Amygdala (tissue), 56 donors: ENCODE measurements at regions not wholly inside any gene's neighbourhood (a gene's known extent, or its start where the extent isn't known, plus 50 kb on each side); places are given as distances from the start of the nearest gene placed in this dataset.
"Not testable (repeated sequence)": the region's sequence is repeated elsewhere in the genome, so short reads cannot be mapped to it uniquely, and the experiment has no call there.

Experiments
- DNase-seq, 56 donors: peaks; one replicate each; lab custom pipeline; 2025; lab: John Stamatoyannopoulos, UW

DNA sequence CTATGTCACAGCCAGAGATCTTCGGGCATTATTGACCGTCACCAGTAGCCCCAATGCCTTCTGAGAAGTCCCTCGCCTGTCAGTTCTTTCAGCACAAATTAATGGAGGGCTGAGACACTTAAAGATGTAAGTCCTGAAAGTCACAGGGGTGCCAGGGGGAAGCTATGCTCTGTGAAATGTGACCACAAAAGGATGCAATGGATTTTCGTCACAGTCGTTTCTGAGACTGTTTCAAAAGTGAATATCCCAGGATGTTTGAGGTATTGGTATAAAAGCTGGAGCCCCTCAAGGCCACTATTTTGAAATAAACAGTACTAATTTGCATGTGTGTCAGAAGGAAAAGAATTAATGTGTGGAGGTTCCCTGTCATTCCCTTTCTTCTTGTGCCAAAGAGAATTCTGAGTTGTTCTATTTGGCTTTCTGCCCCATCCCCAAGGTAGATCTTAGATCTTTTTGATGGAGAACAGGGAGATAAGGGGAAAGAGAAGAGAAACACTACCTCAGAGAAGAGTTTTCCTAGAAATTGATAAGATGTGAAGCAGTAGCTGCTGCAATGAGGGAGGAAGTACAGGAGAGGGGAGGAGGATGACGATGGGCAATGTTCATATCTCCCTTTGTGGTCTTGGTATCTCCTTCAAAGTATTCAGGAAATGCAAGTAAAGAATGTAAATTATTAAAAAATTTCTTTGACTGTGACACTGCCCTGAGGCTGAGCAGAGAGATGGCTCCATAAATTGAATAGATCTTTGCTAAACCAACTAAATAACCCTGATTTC lies 101.8 kb upstream of the NAP1L1 start:
- no peak for DNase-seq

DNA sequence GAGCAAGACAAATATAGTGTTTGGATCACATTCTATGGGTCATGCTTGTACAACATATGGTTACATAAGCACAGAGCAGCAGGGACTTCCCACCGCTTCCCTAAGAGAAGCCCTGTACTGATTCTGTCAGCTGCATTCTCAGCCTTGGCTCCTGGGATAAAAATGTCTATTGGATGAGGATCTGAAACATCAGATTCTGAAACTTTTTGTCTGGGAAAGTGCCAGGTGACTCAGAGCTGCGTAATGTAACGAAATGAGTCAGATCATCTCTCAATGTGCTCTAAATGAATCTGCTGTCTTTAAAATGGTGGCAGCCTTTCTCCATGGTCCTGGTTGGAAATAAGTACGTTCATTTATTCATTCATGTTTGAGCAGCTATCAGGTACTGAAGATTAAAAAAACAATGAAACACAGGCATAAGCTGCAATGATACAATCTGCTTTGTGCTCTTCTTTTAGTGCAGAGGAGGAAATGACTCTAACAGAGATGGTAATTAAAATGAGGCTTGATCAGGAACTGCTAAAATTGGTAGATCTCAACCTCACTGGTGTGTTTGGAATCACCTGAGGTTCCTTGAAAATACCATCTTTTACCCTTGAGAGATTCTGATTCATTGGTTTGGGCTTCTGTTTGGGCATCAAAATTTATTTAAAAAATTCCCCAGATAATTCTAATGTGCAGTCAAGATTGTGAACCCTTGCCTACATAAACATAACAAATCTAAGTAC lies 99.1 kb upstream of the NAP1L1 start:
- DNase-seq: peak in 16 of 56 donors; percentile 1 to 48 (median 20)

DNA sequence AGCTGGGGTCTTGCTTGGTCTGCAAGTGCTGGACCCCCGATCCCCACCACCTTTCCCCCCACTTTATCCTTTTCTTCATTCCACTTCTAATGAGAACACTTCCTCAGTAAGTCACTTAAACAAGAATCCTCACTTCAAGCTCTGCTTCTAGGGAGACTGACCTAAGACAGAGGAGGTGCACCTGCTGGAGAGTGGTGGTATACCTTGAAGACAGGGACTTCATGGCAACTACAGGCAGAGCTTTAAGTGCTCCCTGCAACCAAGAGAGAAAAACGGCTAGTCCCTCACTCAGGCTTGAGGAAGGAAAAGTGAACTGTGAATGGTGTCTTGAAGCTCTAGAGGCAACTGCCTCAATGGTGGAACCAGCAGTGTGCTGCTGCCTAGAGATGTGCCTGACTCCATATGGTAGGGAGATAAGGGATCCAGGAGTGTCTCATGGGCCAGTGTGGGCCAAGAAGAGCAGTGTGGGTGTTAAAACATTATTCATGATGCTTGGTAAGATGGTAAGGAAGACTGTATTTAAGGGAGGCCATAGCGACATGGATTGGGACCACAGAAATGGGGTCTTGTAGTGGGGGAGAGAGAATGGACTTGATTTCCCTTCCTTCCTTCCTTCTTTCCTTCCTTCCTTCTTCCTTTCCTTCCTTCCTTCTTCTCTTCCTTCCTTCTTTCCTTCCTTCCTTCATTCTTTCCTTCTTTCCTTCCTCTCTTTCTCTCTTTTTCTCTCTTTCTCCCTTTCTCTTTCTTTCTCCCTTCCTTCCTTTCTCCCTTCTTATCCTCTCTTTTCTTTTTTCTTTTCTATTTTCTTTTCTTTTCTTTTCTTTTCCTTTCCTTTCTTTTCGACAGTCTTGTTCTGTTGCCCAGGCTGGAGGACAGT lies 96.2 kb upstream of the NAP1L1 start:
- no peak for DNase-seq

DNA sequence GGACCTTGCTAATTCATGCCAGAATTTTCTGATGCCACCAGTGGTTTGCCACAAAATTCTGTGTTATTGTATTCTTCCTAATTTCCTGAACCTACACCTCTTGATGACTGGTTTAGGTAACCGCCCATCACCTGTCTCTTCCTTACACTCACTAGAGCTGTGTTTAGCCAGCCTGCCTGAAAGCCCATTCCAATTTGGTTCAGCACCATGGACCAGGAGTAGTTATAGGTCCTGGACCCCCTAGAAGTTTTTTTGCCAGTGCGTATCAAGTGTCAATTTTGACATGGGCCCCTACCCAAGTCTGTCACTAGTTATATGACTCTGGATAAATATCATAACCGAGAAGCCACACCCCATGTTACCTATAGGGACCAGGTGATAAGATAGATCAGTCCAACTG lies 94.0 kb upstream of the NAP1L1 start:
- DNase-seq: no peak

DNA sequence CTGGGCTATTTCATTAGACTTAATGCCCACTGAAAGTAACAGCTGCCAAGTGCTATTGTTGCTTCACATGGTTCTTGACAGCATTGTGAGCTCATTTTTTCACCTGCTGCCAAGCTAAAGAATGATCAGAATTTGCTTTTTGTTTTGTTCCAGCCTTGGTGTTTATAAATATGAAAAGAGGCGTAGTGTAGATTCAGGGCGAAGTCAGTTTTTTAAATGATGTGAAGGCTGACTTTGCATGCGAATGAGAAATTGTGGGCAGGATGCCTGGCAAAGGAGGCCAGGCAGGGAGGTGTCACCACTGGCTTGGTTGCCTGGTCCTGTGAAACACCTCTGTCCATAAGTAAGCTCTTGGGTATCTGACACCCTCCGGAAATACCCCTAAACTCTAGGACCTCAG lies 93.3 kb upstream of the NAP1L1 start:
- no peak for DNase-seq

DNA sequence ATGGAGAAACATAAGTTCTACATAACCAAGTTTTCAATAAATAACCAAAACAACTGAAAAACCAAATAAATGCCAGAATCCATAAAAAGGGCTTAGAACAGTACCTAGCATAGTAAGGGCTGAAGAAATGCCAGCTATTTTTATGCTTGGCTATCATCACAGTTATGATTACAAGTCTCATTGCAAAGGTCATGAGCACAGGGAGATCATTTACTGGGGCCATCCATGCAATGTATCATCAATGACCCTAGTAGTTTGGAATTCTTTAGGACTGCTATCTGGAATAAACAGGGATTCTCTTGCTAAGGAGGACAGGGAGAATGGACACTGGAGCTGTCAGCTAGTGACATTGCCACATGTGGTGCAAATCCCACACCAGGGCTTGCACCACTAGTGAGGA lies 92.5 kb upstream of the NAP1L1 start:
- DNase-seq: no peak

DNA sequence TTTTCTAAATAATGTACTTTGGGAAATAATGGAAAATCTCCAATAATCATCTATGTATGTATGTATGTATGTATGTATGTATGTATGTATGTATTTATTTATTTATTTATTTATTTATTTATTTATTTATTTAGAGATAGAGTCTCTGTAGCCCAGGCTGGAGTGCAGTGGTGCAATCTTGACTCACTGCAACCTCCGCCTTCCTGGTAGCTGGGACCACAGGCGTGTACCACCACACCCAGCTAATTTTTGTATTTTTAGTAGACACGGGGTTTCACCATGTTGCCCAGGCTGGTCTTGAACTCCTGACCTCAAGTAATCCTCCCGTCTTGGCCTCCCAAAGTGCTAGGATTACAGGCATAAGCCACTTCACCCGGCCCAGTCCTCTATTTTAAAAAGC lies 91.5 kb upstream of the NAP1L1 start:
- DNase-seq: not testable (repeated sequence)

DNA sequence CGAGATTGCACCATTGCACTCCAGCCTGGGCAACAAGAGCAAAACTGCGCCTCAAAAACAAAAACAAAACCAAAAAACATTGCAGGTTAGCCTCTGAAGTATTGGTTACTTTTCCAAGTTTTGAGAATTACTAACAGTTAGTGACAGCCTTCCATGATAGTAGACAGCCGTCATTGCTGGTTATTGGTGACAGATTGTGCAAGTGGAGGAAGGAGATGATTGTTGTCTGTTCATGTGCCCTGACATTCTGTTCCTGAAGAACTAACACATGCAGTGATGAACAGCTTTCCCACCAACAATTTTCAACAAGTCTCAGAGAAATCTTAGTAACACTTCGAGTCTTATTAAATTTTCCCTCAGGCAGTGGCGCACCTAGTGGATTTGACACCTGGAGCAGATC lies 89.3 kb upstream of the NAP1L1 start:
- DNase-seq: no peak

DNA sequence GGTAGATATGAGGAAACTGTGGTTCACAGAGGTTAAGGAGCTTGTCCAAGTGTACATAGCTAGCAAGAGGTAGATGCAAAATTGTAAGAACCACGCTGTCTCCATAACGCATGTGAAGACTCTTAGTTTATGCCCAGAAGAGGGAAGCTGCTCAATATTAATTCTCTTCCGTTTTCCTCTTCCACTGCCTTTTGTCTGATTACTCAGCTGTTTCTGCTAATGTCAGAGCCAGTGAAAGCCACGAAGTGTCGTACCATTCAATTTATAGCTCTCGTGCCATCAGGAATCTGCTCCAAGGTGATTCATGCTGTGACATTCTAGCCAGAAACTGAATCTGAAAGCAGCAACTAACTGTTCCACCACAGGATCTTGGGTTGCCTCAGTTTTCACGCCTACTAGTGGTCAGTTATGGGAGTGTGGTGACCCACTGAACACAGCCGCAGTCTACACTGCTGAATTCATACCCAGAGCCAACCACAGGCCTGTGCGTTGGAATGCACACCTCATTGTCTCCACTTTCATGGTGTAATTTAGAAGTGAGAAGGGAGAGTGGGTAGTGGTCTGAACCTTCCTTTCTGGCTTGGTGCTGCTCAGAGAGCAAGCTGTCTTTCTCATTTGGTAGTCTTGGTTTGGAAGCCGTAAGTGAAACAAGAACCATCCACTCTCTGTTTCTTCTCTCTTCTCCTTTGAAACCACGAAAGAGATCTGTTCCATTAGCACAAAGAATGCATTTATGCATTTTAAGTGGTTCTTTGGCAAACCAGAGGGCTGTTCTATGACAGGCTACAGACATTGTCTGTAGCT lies 74.2 kb upstream of the NAP1L1 start:
- peak in 25 of 56 donors; percentile 1 to 61 (median 11) for DNase-seq

DNA sequence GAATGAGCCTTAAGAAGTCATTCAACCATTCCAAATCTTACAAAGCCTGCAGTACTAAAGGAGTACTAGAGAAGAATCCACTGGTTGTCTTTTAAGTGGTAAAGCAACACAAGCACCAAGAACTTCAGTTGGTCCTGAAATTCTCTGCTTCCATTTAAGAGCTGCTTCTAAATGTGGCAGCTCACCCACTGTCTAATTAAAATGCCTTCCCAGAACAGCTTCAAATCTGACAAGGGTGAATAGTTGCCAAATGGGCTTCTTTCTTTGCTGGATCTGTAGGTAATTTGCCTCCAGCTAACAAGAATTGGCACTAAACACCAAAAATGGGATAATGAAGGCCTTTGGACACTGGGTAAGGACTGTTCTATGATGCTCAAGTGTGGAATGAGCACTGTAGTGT lies 72.2 kb upstream of the NAP1L1 start:
- no peak for DNase-seq

DNA sequence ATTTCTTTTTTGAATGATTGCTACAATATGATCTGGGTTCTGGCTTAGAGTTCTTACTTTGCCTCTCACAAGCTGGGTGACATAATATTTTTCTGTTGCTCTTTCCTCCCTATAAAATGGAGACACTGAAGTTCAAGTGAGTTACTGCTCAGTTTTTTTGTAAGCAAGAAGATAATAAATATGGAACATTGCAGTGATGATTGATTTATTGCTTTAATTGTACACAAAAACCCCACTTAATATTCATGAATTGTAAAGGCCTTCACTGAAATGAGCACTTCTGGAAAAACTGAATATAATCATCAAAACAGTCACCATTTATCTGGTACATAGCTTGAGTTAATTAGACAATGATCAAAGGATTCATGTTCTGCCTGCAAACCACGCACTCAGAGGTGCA lies 71.8 kb upstream of the NAP1L1 start:
- no peak for DNase-seq

DNA sequence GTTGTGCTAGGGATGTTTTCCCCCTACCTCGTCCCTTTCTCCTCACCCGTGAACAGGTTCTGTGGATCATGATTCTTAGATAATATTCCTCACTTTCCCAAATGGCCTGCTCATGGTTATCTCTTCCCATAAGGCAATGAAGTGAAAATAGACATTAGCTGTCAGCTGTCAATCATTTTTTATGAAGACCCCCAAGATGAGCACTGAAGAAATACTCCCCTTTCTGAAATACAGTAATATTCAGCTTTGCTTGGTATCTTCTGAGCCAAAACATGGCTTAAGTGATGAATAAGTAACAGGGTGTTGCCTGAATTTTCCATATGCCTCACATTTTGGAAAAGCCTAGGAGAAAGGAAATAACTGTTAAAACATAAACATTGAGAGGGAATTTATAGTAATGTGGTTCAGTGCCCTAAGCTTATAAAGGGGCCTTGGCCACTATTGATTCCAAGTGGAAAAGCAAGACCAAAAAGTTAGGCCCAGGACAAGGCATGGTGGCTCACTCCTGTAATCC lies 70.7 kb upstream of the NAP1L1 start:
- no peak for DNase-seq

DNA sequence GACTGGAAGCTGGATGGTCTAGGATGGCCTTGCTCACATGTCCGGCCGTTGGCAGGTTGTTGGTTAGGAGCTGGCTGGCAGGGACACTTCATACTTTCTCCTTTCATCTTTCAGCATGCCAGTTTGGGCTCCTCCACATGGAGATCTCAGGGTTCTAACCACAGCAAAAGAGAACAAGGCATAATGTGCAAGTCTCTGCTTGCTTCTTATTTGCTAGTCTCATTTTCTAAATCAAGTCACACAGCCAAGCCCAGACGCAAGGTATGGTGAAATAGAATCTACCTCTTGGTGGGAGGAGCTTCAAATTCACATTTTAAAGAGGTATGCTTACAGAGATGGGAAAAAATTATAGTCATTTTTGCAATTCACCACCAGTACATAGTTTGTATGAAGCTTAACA lies 69.1 kb upstream of the NAP1L1 start:
- no peak for DNase-seq

DNA sequence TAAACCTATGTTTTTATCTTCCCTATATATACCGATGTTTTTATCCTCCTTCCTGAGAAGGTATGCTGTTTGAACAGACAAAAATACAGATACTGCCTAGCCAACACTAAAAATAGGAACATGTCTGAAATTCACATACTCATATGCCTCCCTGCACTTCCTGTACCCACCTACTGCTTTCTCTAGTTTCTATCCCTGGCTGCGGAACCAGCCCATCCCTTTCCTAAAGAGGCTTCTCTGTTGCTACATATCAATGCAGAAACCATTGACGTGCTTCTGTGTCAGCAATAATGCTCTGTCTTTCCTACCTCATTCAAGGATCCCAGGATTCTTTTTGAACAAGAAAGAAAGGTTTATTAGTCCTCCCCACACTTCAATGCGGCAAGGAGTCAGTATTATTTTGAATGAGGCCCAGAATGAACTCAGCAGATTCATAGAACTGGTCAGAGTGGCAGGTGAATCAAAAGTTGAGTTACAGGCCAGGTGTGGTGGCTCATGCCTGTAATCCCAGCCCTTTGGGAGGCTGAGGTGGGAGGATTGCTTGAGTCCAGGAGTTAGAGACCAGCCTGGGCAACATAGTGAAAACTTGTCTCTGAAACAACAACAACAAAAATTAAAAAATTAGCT lies 67.8 kb upstream of the NAP1L1 start:
- DNase-seq: peak in 4 of 56 donors; percentile 4 to 15 (median 10)

DNA sequence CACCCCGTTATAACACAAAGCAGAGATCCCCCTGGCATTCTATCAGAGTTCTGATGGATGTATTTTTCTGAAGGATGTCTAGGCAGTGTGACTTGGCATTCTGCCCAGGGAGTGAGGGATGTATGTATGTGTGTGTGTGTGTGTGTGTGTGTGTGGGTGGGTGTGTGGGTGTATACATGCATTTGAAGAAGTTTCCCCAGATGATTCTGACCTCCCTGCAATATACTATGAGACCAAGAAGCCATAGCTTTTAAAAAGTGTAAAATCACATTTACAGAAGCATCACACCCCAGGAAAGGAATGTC lies 59.7 kb upstream of the NAP1L1 start:
- DNase-seq: peak in 6 of 56 donors; percentile 0 to 34 (median 12)

DNA sequence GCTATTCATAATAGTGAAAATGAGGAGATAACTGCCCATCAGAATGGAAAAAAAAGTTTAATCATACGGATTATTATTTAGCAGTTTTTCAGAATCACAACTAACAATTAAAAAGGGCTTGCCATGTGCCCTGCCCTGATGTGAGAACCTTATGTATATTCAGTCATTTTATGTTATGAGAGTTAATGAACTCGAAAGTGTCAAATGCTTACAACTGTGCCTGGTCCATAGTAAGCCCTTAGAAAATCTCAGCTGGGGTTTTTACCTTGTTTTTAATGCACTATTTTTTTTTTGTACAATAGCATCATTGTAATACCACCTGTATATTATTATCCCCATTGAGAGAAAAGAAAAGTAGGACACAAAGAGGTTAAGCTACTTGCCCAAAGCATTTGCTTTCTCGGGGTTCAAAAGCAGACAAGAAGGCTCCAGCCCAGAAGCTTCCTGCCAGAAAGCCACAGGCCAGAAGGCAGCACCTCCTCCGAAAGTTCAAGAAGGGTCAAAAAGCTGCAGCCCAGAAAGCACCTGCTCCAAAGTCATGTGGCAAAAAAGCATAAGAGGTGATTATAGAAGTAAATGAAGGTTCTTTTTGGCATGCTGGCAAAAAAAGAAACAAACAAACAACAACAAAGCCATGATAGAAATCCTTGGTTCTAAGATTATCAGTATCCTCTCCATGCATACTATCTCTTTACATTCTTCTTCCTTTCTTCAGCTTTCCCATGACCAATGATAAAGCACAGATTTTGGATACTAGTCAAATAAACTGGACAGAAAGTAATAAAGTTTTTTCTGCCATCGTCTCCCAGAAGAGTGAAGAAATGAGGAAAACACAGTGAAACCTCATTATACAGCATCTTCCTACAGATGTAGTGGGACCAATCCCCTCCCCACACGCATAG lies 59.1 kb upstream of the NAP1L1 start:
- no peak for DNase-seq

DNA sequence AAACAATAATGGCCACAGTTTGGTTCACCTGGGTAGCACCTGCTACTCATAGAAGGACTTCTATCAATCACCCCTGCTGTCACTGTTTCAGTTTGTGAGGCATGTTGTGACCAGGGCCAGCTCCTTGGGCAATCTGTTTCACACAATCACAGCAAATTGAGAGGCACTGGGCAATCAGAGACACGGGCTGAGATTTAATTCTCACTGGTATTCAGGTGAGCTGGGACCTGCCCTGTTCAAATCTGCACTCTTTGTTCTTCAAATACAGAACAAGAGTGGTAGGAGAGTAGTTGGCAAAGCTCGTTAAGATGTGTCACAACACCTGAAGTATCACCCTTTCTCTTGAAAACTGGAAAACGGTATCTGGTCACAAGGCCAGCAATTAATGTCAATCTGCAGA lies 57.8 kb upstream of the NAP1L1 start:
- DNase-seq: no peak

DNA sequence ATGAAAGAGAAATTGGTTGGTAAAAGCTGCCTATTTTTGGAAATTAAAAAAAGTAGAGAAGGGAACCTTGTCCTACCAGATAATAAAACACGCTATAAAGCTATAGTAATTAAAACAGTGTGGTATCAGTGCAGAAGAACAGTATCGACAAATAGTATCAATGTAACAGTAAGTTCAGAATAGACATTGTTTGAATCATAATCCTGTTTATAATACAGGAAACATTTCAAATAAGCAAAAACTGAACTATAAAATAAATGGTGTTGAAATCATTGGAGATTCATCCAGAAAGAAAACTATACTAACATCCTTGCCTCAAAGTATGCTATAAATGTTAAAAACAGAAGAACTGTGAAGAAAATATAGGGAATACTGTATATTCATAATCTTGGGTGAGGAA lies 54.2 kb upstream of the NAP1L1 start:
- no peak for DNase-seq

DNA sequence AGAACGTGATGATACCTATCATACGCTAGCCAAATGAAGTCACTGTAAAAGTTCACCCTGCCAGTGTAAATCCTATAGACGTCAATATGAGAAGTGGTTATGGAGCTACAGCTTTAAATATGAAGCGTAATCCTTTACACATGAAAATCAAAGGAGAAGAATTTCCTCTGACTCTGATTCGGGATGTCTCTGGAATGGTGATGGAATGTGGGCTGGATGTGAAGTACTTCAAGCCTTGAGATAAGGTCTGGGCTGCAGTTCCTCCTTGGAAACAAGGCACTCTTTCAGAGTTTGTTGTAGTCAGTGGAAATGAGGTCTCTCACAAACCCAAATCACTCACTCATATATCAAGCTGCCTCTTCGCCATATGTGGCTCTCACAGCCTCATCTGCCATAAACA lies 53.1 kb upstream of the NAP1L1 start:
- no peak for DNase-seq
